ENCODE measurements at regions not wholly inside any gene's neighbourhood (a gene's known extent, or its start where the extent isn't known, plus 50 kb on each side); places are given as distances from the start of the nearest gene placed in this dataset.

DNA sequence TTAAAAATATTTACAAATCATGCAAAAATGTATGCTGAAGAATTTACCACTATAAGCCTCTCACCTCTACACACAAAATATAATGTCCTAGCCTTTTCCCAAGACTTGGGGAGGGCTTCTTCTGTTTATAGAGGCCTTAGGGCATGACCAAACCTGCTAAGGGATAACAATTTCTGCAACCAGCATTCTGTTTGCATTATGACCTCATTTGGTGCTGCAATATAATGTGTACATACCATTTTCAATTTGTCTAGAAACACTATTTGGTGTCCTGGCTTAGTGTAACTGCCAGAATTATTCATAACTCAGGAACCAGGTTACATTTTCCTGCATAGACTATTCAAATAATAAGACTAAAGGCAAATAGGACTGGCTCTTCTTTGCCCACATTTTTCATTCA, 446.6 kb upstream of the SORCS1 start:
- Histone ChIP-seq H3K36me3 (ENCODE audit: control insufficient read depth, insufficient read depth, low read length) (no peaks in the 10 kb centered on the region), H3K9ac (ENCODE audit: low read depth, low read length) (no peak overlapping the region), H3K4me1 (ENCODE audit: control insufficient read depth, insufficient read depth, low read length) (no peaks in the 10 kb centered on the region), H3K9me3 (ENCODE audit: control insufficient read depth, insufficient read depth, low read length) (no peaks in the 10 kb centered on the region), H3K4me3 (ENCODE audit: low read depth, low read length) (no peak overlapping the region), H3K27me3 (ENCODE audit: control insufficient read depth, insufficient read depth, low read length) (no peaks in the 10 kb centered on the region)

DNA sequence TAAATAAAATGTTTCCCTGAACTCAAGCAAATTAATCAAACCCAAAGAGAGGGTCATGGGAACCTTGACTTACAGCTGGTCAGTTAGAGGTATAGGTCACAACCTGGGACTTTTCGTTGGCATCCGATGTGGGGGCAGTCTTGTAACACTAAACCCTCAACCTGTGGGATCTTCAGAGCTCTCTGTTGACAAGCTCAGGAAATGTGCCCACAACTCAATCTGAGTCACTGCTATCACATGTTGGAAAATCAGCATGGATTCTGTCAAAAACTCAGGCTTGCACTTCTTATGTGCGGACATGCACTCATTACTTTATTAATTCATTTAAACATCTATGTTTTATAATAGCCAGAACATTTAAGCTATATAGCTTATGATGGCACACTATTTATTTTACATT, 424.6 kb upstream of the SORCS1 start:
- no peak overlapping the region for H3K9ac ChIP-seq (ENCODE audit: low read depth, low read length)
- H3K4me3 ChIP-seq (ENCODE audit: low read depth, low read length): no peak overlapping the region
- no peaks in the 10 kb centered on the region for H3K4me1 ChIP-seq (ENCODE audit: control insufficient read depth, insufficient read depth, low read length)
- H3K36me3 ChIP-seq (ENCODE audit: control insufficient read depth, insufficient read depth, low read length): no peaks in the 10 kb centered on the region
- H3K9me3 ChIP-seq (ENCODE audit: control insufficient read depth, insufficient read depth, low read length): peaks cover 7% of the 10 kb centered on the region
- no peaks in the 10 kb centered on the region for H3K27me3 ChIP-seq (ENCODE audit: control insufficient read depth, insufficient read depth, low read length)

DNA sequence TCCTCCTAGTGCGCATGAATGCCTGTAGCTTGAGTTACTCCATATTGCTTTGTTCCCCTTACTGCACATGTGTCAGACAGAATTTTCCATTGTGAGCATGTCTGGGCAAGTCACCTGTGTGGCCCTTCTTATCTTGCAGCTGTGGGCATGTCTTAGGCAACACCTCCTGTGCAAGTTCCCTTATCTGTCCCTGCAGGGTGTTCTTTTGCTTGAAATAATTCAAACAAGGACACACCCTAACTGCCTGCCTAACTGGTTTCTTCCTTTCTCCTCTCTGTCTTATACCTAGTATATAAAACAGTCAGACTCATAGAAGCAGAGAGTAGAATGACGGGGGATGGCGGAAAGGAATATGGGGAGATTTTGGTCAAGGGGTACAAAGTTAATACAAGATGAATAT, 421.1 kb upstream of the SORCS1 start:
- no peaks in the 10 kb centered on the region for H3K36me3 ChIP-seq (ENCODE audit: control insufficient read depth, insufficient read depth, low read length)
- H3K9me3 ChIP-seq (ENCODE audit: control insufficient read depth, insufficient read depth, low read length): peaks cover 7% of the 10 kb centered on the region
- H3K4me3 ChIP-seq (ENCODE audit: low read depth, low read length): no peak overlapping the region
- no peaks in the 10 kb centered on the region for H3K27me3 ChIP-seq (ENCODE audit: control insufficient read depth, insufficient read depth, low read length)
- no peaks in the 10 kb centered on the region for H3K4me1 ChIP-seq (ENCODE audit: control insufficient read depth, insufficient read depth, low read length)
- no peak overlapping the region for H3K9ac ChIP-seq (ENCODE audit: low read depth, low read length)

DNA sequence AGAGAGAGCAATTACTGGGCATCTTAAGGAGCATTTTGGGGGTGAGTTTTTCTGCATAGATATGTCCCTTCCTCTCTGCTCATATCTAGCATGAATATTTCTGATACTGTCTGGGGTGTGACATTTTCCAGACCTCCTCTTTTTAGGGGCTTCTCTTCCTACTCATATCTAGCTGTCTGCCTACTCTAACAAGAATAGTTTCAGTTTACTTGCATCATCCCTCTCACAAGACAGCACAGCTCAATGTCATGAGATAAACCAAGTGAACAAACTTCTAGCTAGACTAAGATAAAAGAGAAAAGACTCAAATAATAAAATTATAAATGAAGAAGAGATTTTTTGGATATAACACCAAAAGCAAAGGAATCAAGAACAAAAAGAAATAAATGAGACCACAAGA, 419.5 kb upstream of the SORCS1 start:
- H3K36me3 ChIP-seq (ENCODE audit: control insufficient read depth, insufficient read depth, low read length): no peaks in the 10 kb centered on the region
- H3K9ac ChIP-seq (ENCODE audit: low read depth, low read length): no peak overlapping the region
- H3K27me3 ChIP-seq (ENCODE audit: control insufficient read depth, insufficient read depth, low read length): no peaks in the 10 kb centered on the region
- H3K4me3 ChIP-seq (ENCODE audit: low read depth, low read length): no peak overlapping the region
- no peaks in the 10 kb centered on the region for H3K4me1 ChIP-seq (ENCODE audit: control insufficient read depth, insufficient read depth, low read length)
- peaks cover 7% of the 10 kb centered on the region for H3K9me3 ChIP-seq (ENCODE audit: control insufficient read depth, insufficient read depth, low read length)

DNA sequence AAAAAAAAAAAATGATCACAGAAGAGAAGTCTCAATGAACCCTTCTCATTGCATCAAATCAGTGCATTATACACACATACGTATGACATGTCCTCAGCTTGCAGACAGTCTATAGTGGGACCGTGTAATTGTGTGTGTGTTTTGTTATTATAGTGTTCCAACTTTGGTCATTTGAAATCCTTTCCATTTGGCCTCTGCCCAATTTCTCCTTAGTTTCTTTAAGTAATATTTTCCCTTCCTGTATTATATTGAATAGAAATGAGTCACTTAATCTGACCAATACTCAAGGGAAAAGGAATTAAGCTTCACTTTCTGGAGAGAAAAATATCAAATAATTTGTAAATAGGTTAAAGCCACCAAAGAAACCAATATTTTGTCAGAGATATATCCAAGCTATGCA, 415.5 kb upstream of the SORCS1 start:
- Histone ChIP-seq H3K4me3 (ENCODE audit: low read depth, low read length) (no peak overlapping the region), H3K36me3 (ENCODE audit: control insufficient read depth, insufficient read depth, low read length) (no peaks in the 10 kb centered on the region), H3K9me3 (ENCODE audit: control insufficient read depth, insufficient read depth, low read length) (no peaks in the 10 kb centered on the region), H3K9ac (ENCODE audit: low read depth, low read length) (no peak overlapping the region), H3K4me1 (ENCODE audit: control insufficient read depth, insufficient read depth, low read length) (no peaks in the 10 kb centered on the region), H3K27me3 (ENCODE audit: control insufficient read depth, insufficient read depth, low read length) (no peaks in the 10 kb centered on the region)

DNA sequence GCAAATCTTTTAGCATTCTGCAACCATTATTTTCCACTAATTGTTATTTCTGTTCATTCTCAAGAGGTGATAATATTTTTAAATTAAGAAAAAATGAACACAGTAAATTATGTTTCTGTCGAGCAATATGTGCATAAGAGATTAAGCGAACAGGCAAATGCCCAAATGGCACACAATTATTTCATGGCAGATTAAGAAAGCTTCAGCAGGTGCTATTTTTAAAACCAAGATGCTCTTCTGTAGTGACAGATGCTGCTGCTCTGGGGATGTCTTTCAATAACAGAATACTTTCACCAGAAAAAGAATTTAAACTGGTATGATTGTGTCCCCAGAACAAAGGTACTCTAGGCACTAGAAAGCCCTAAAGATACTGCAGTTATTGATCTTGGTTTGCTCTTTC, 412.7 kb upstream of the SORCS1 start:
- H3K9me3 ChIP-seq (ENCODE audit: control insufficient read depth, insufficient read depth, low read length): no peaks in the 10 kb centered on the region
- H3K27me3 ChIP-seq (ENCODE audit: control insufficient read depth, insufficient read depth, low read length): no peaks in the 10 kb centered on the region

DNA sequence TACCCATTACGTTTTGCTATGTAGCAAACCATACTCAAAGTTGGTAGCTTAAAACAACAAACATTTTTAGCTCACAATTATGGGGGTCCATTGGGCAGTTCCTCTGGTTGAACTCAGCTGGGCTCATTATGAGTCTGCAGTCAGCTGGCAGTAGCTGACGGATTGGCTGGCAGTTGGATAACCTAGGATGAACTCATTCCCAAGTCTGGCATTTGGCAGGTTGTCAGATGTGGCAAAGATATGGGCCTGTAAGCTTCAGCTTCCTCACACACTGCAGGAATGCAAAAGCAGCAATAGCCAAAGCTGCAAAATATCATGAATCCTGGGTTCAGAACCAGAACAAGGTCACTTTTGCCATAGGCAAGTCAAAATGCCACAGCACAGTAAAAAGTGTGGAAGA, 412.2 kb upstream of the SORCS1 start:
- H3K27me3 ChIP-seq (ENCODE audit: control insufficient read depth, insufficient read depth, low read length): no peaks in the 10 kb centered on the region
- H3K36me3 ChIP-seq (ENCODE audit: control insufficient read depth, insufficient read depth, low read length): no peaks in the 10 kb centered on the region
- no peaks in the 10 kb centered on the region for H3K4me1 ChIP-seq (ENCODE audit: control insufficient read depth, insufficient read depth, low read length)
- no peaks in the 10 kb centered on the region for H3K9me3 ChIP-seq (ENCODE audit: control insufficient read depth, insufficient read depth, low read length)
- no peak overlapping the region for H3K9ac ChIP-seq (ENCODE audit: low read depth, low read length)
- H3K4me3 ChIP-seq (ENCODE audit: low read depth, low read length): no peak overlapping the region

More for the DNA sequence above, 412.7 kb upstream of the SORCS1 start:
- Histone ChIP-seq H3K4me1 (ENCODE audit: control insufficient read depth, insufficient read depth, low read length) (no peaks in the 10 kb centered on the region), H3K4me3 (ENCODE audit: low read depth, low read length) (no peak overlapping the region), H3K36me3 (ENCODE audit: control insufficient read depth, insufficient read depth, low read length) (no peaks in the 10 kb centered on the region), H3K9ac (ENCODE audit: low read depth, low read length) (no peak overlapping the region)

DNA sequence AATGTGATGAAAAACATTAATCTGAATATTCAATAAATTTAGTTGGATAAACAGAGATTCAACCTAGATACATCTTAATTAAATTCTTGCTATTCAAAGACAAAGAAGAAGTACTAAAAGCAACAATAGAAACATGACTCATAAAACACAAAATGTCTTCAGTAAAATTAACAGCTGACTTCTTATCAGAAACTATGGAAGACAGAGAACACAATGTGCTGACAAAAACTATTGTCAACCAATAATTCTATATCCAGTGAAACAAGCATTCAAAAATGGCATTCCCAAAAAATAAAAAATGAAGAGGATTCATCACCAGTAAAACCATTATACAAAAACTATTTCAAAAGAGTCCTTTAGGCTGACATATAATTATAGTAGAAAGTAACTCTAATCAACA, 400.5 kb upstream of the SORCS1 start:
- no peaks in the 10 kb centered on the region for H3K9me3 ChIP-seq (ENCODE audit: control insufficient read depth, insufficient read depth, low read length)
- H3K36me3 ChIP-seq (ENCODE audit: control insufficient read depth, insufficient read depth, low read length): no peaks in the 10 kb centered on the region
- H3K27me3 ChIP-seq (ENCODE audit: control insufficient read depth, insufficient read depth, low read length): no peaks in the 10 kb centered on the region
- no peak overlapping the region for H3K4me3 ChIP-seq (ENCODE audit: low read depth, low read length)
- H3K9ac ChIP-seq (ENCODE audit: low read depth, low read length): no peak overlapping the region
- H3K4me1 ChIP-seq (ENCODE audit: control insufficient read depth, insufficient read depth, low read length): no peaks in the 10 kb centered on the region

DNA sequence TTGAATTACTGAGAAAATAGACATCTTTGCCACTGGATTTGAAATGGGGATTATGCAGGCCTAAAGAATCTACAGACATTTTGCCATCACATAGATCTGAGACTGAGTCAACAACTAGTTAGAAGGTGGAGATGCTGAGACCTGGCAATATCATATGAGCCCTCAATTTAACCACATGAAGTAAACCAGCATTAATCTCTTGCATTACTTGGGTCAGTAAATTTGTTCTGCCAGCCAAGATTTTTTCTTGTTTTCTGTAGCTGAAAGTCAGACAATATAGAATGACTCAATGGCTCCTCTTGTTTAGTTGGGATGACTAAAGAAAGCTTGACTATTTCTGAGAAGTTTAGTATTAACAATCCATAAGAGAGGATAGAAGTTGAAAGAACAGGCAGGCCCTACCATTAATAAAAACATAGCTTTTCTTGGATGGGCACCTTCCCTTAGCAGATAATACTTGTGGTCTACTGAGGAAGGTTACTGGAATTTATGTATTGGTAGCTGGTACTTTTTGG, 396.7 kb upstream of the SORCS1 start:
- Histone ChIP-seq H3K27me3 (ENCODE audit: control insufficient read depth, insufficient read depth, low read length) (no peaks in the 10 kb centered on the region), H3K36me3 (ENCODE audit: control insufficient read depth, insufficient read depth, low read length) (no peaks in the 10 kb centered on the region), H3K4me3 (ENCODE audit: low read depth, low read length) (no peak overlapping the region), H3K9me3 (ENCODE audit: control insufficient read depth, insufficient read depth, low read length) (no peaks in the 10 kb centered on the region), H3K9ac (ENCODE audit: low read depth, low read length) (no peak overlapping the region), H3K4me1 (ENCODE audit: control insufficient read depth, insufficient read depth, low read length) (no peaks in the 10 kb centered on the region)

DNA sequence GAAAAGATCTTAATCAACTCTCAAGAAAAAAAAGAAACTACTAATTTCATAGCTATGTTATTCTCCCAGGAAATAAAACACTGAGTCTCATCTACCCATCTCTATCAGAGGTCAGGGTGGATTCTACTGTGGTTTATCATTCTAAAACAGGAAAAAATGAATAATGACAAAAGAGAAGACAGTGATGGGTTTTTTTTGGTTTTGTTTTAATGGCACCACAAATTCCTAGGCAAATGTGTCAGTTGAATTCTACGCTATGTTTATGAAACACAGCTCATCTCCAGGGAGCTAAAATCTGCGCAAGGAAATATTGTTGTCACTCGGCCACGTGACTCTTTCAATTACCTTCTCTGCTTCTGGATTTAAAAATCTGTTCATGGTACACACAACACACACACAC, 393.4 kb upstream of the SORCS1 start:
- no peaks in the 10 kb centered on the region for H3K4me1 ChIP-seq (ENCODE audit: control insufficient read depth, insufficient read depth, low read length)
- no peak overlapping the region for H3K9ac ChIP-seq (ENCODE audit: low read depth, low read length)
- H3K27me3 ChIP-seq (ENCODE audit: control insufficient read depth, insufficient read depth, low read length): no peaks in the 10 kb centered on the region
- H3K36me3 ChIP-seq (ENCODE audit: control insufficient read depth, insufficient read depth, low read length): no peaks in the 10 kb centered on the region
- no peak overlapping the region for H3K4me3 ChIP-seq (ENCODE audit: low read depth, low read length)
- no peaks in the 10 kb centered on the region for H3K9me3 ChIP-seq (ENCODE audit: control insufficient read depth, insufficient read depth, low read length)

DNA sequence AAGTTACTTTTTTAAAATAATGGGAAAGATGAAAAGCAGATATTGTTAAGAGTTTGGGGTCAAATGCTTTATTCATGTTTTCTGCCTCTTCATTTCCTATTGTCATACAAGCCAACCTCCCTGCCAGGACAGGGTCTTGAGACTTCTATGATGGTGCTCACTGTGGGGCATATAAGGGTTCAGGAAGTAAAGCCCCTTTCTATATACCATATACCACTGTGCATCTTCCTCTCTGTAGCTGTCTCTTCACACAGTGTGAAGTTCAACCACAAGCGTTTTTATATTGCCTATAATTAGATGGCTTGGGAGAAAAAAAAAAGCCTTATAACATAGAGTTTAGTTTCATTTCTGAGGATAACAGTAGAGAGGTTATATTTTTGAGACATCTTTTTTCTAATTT, 389.8 kb upstream of the SORCS1 start:
- Histone ChIP-seq H3K9ac (ENCODE audit: low read depth, low read length) (no peak overlapping the region), H3K9me3 (ENCODE audit: control insufficient read depth, insufficient read depth, low read length) (no peaks in the 10 kb centered on the region), H3K36me3 (ENCODE audit: control insufficient read depth, insufficient read depth, low read length) (no peaks in the 10 kb centered on the region), H3K27me3 (ENCODE audit: control insufficient read depth, insufficient read depth, low read length) (no peaks in the 10 kb centered on the region), H3K4me1 (ENCODE audit: control insufficient read depth, insufficient read depth, low read length) (no peaks in the 10 kb centered on the region), H3K4me3 (ENCODE audit: low read depth, low read length) (no peak overlapping the region)

DNA sequence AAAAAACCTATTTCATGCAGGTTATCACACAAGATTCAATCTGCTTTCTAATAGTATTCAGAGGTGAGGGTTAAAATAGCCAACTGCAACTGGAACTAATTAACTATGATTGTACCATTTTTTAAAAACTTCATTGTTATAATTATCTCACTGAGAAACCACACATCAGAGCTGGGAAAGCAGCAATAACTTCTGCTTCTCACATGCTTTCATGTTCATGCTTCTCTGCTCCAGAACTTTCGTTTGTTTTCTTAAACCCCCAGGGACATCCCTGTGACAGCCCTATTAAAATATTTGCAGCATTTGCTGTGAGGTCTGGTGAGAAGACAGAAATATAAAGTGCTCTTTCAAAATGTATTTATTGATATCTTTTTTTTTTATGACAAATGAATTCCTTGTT, 389.0 kb upstream of the SORCS1 start:
- Histone ChIP-seq H3K4me1 (ENCODE audit: control insufficient read depth, insufficient read depth, low read length) (peaks cover under 1% of the 10 kb centered on the region), H3K27me3 (ENCODE audit: control insufficient read depth, insufficient read depth, low read length) (no peaks in the 10 kb centered on the region), H3K9ac (ENCODE audit: low read depth, low read length) (no peak overlapping the region), H3K36me3 (ENCODE audit: control insufficient read depth, insufficient read depth, low read length) (no peaks in the 10 kb centered on the region), H3K9me3 (ENCODE audit: control insufficient read depth, insufficient read depth, low read length) (no peaks in the 10 kb centered on the region), H3K4me3 (ENCODE audit: low read depth, low read length) (no peak overlapping the region)

DNA sequence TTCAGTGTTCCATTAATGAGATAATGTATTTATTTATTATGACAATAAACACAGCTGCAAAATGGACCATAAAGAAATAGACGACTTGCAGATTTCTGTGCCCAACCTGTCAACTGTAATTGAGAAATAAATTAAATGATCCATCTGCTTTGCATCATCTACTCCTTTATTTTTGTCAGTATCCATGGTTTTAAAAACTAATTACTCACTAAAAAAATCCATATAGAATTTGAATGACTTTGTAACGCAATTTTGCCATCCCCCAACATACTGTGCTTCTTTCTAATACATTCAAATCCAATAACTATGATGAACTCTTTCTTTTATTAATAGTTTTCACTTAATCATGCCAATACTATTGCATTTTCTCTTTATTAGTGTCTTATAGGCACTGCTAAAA, 388.5 kb upstream of the SORCS1 start:
- no peaks in the 10 kb centered on the region for H3K9me3 ChIP-seq (ENCODE audit: control insufficient read depth, insufficient read depth, low read length)
- H3K27me3 ChIP-seq (ENCODE audit: control insufficient read depth, insufficient read depth, low read length): no peaks in the 10 kb centered on the region
- H3K4me1 ChIP-seq (ENCODE audit: control insufficient read depth, insufficient read depth, low read length): peaks cover 2% of the 10 kb centered on the region
- H3K9ac ChIP-seq (ENCODE audit: low read depth, low read length): no peak overlapping the region
- no peaks in the 10 kb centered on the region for H3K36me3 ChIP-seq (ENCODE audit: control insufficient read depth, insufficient read depth, low read length)
- H3K4me3 ChIP-seq (ENCODE audit: low read depth, low read length): no peak overlapping the region

All from iPS-15b (cell line).